Sigmoid colon (tissue), 4 donors: ENCODE measurements at regions not wholly inside any gene's neighbourhood (a gene's known extent, or its start where the extent isn't known, plus 50 kb on each side); places are given as distances from the start of the nearest gene placed in this dataset.

Experiments
- CTCF ChIP-seq, 4 experiments: fragments of 450-650 bp in 3 of 4; fragments of 200-600 bp in 1 of 4; IDR thresholded peaks; one replicate each; pipeline ENCODE4 v1.5.1; 2016 to 2019; ENCODE audit warnings: antibody characterized with exemption in 4 of 4, mild to moderate bottlenecking in 3 of 4, moderate library complexity in 2 of 4
- EP300 ChIP-seq, 4 donors: sonication (generic); formaldehyde crosslinking; IDR thresholded peaks; one replicate each; pipeline ENCODE4 v1.6.1; 2017; ENCODE audit warnings: antibody characterized with exemption in 4 of 4
- POLR2A ChIP-seq, 2 donors: fragments of 450-650 bp; IDR thresholded peaks; one replicate each; pipeline ENCODE4 v1.6.1; 2016; ENCODE audit warnings: antibody characterized with exemption in 2 of 2, mild to moderate bottlenecking in 2 of 2, moderate library complexity in 2 of 2

- TF ChIP-seq POLR2A (IDR thresholded peaks at IDR 0.05) (no peak), CTCF (IDR thresholded peaks at IDR 0.05) (no peak), EP300 (IDR thresholded peaks at IDR 0.05) (no peak)
These were observed 498.3 kb upstream of the STEAP1 start for GRCh38 chr7:89655946-89656345.
